ENCODE measurements at regions not wholly inside any gene's neighbourhood (a gene's known extent, or its start where the extent isn't known, plus 50 kb on each side); places are given as distances from the start of the nearest gene placed in this dataset.

- DNase-seq (ENCODE audit: low read depth), result no peak
These were observed 184.3 kb downstream of the ANXA2 start for GRCh38 chr15:60213377-60214000.

GRCh38 chr15:60214201-60214600 is 183.6 kb downstream of the ANXA2 start:
- DNase-seq (ENCODE audit: low read depth), result no peak

DNA sequence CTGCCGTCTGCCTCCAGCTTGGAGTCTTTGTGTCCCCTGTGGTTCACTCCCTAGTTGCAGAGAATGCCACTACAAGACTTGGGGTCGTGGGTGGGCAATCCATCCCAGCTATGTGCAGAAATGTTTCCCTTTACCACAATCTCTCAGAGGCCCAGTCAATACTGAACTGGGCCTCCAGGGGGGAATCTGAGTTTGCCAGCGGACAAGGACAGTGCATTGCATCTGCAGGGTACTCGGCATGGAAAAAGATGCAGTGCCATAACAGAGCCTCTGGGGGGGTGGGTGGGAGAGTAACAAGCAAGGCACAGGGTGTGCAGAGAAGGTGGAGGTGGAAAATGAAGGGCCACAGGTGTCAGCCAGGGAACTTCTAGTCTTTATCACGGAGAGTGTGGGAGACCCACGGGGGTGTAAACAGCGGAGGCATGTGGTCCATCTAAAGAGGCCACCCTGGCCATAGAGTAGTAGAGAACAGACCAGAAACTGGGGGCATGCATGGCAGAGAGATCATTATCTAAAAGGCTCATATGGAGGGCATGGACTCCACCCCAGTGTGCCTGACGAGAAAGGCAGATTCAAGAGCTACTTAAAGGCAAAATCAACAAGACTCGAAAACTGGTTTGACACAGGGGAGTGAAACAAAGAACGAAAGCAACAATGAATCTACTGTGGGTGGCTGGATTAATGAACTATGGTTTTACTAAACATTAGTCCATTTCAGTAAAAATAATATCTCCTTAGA is 182.4 kb downstream of the ANXA2 start:
- DNase-seq (ENCODE audit: low read depth), result no peak

- DNase-seq (ENCODE audit: low read depth), result no peak
These were observed 180.6 kb downstream of the ANXA2 start for GRCh38 chr15:60217161-60217560.

GRCh38 chr15:60218256-60218655 is 179.5 kb downstream of the ANXA2 start:
- DNase-seq (ENCODE audit: low read depth), result no peak

DNA sequence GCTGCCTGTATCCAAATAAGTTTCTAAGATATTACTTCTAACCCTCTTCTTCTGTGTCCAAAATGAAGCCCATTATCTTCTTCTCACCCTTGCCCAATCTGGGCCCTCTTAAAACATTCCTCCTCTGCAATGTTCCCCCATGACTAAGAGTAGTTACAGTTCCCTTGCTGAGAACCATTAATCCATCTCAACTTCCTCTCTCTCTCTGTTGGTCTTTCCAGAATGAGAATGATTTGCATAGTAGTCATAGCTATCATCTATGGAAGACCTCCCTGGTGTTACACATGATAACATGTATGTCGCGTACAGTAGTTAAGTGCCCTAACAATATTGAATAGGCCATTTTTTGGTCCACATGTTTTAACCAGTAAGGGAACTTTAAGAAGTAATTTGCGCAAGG is 177.9 kb downstream of the ANXA2 start:
- DNase-seq (ENCODE audit: low read depth), result no peak

GRCh38 chr15:60221356-60221755 is 176.4 kb downstream of the ANXA2 start:
- DNase-seq (ENCODE audit: low read depth), result no peak

DNA sequence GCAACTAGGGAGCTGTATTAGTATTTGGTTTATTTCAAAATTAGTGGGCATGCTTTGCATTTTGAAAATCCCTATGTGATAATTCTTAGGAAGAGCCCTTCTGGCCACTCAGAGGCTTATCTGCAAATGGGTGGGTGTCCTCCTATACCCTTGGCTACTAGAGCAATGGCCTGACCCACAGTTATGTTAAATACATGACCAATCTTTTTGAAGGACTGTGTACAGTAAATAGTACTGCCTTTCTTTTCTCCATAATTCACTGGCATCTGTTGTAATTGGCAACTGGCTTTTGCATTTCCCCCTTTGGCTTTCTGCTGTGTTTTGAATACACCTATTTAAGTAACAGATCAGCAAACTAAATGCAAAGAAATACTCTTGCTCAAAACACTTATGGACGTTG is 175.4 kb downstream of the ANXA2 start:
- no peak for DNase-seq (ENCODE audit: low read depth)

GRCh38 chr15:60223176-60223575 is 174.6 kb downstream of the ANXA2 start:
- peak; percentile 31 for DNase-seq (ENCODE audit: low read depth)

GRCh38 chr15:60226924-60227323 is 170.9 kb downstream of the ANXA2 start:
- no peak for DNase-seq (ENCODE audit: low read depth)

DNA sequence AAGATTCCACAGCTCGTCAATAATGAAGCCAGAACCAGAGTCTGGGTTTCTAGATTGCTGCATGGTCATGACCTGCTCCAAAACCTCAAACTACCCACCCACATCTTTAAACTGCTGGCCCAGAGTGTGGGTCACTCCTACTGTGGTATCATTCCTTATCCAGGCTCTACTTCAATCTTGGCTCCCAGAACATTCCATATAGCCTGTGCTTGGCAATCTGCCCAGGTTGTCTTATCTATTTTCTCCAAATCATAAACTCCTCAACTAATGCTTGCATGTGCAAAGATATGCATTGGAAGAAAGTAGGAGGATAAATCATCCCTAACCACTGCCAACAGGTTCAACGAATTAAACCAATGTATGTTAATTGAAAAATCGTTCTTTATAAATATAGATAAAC is 169.7 kb downstream of the ANXA2 start:
- DNase-seq (ENCODE audit: low read depth), result no peak

- DNase-seq (ENCODE audit: low read depth), result no peak
These were observed 169.2 kb downstream of the ANXA2 start for GRCh38 chr15:60228619-60229018.

DNA sequence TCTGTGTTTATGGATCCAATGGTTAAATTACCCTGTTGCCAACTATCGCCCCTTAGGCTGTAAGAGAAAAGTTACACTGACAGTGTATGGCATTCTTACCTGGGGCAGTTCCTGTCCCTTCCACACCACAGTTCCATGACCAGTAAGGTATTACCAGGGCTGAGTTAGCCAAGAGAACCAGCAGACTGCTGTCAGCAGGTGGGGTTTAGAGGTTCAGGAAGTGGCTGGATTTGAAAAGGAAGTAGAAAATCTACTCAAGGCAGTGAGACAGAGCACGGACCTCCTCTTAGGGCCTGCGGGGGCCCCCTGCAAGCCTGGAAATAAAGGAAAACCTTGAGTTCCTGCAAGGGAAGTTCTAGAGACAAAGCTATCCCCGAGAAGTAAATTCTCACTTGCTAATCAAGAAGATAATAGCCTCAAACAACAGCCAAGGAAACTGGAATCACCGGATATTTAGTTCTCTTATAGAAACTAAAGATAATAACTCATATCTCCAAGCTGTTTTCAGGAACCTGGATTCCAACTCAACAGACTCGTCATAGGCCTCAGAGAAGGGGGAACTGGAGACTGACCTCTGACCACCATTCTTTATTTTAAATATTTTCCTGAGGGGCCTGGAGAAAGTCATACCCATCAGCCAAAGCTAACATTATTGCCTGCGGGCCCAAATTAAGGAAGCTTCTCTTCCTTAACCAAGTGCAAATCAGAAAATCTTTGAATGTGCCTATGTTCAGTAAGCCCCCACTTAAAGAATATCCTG is 161.7 kb downstream of the ANXA2 start:
- no peak for DNase-seq (ENCODE audit: low read depth)

GRCh38 chr15:60237446-60237845 is 160.3 kb downstream of the ANXA2 start:
- DNase-seq (ENCODE audit: low read depth), result no peak

DNA sequence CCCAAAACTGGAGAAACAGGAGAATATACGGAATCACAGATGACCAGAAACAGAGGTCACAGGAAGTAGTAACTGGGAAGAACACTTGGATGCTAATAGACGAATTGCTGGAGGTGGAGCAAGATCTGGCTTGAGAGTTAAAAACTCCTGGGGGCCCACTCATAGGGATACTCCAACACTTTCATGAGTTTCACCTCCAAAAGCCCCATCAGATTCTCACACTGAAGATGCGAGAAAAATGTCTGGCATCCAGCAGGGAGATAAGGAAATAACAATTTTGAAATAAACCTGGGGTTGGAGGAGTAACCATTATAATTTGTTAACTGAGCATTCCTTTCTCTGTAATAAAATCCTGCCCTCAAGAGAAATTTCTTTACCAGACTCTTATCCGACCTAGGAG is 154.0 kb downstream of the ANXA2 start:
- DNase-seq (ENCODE audit: low read depth), result no peak

DNA sequence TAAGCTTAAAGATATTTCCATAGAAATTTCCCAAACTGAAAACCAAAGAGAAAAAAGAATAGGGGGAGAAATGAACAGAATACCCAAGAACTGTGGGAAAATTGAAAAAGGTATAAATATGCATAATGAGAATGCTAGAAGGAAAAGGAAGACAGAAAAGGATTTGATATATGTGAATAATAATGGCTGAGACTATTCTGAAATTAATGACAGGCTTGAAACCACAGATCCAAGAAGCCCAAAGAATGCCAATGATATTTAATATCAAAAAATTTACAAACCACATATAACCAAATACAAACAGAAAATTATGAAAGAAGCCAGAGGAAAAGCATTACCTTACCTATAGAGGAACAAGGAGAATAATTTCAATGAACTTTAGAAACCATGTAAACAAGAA is 153.0 kb downstream of the ANXA2 start:
- DNase-seq (ENCODE audit: low read depth), result no peak

GRCh38 chr15:60250316-60250715 is 147.5 kb downstream of the ANXA2 start:
- no peak for DNase-seq (ENCODE audit: low read depth)

DNA sequence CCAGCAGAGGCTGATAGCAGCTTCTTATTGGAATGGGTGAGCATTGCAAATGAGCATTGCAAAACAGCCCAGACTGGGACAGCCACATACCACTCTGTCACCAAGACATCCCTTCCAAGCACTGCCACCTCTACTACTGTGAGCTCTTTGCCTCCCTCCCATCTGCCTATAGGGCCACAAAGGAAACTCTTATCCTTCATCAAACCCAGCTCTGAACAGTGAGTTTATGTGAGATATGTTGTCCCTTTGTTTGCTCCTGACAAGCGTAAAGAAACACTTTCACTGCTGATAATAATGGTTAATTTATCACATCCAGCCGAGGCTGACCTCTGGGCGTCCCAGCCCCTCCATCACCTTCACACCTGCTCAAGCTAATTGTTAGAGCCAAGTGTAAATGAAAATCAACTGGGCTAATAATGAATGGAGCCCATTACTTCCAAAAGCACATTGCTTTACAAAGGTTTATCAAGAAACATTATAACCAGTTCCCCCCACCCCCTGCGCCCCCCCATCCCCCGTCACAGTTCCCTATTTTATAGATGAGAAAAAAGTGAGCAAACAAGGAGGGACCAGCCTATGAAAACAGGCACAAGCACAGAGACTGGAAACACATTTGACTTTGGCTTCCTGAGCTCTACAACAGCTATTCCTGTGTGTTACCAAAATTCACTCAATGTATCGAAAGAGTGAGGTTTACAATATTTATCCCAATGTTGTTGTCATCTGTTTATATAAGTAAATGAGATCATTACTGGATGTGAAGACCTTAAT is 146.3 kb downstream of the ANXA2 start:
- no peak for DNase-seq (ENCODE audit: low read depth)

GRCh38 chr15:60254416-60254815 is 143.4 kb downstream of the ANXA2 start:
- DNase-seq (ENCODE audit: low read depth), result no peak

GRCh38 chr15:60255390-60255789 is 142.4 kb downstream of the ANXA2 start:
- no peak for DNase-seq (ENCODE audit: low read depth)

DNA sequence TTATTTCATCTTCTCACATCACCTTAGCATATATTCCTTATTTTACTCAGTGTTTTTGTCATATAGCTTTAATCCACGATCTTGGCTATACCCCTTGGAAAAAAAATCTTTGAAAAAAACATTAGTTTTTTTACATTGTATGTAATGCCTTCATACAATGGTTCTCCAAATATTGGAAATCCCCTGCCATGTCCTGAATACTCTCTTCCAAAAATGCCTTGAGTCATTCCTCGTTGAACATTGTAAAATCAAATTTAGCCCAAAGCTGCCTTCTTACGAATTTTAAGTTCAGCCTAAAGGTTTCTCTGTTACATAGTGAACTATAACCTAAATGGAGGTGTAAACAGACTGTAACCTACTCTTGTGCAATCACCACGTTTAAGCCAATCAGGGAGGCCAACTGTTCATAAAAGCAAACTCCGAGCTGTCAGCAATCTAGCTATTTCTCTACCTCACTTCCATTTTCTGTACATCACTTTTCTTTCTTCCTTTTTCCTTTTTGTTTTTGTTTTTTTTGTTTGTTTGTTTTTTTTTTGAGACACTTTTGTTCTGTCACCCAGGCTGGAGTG is 140.1 kb downstream of the ANXA2 start:
- DNase-seq (ENCODE audit: low read depth), result no peak

- DNase-seq (ENCODE audit: low read depth), result no peak
These were observed 138.3 kb downstream of the ANXA2 start for GRCh38 chr15:60259469-60259868.

All from fibroblast of gingiva (primary cell).